GM04503 (cell line): ENCODE measurements at regions not wholly inside any gene's neighbourhood (a gene's known extent, or its start where the extent isn't known, plus 50 kb on each side); places are given as distances from the start of the nearest gene placed in this dataset.

ENCODE experiments used
- DNase-seq: peaks from one replicate; pipeline ENCODE4 v3.0.0-alpha.2; 2012; ENCODE audit warnings: low read depth

- DNase-seq: no peak
Observed at GRCh38 chr12:90899456-90900182, 55.4 kb downstream of the CCER1 start.

GRCh38 chr12:90897986-90898385, 57.0 kb downstream of the CCER1 start:
- no peak for DNase-seq

- no peak for DNase-seq
Observed at GRCh38 chr12:90897316-90897715, 57.7 kb downstream of the CCER1 start.

GRCh38 chr12:90896821-90897220, 58.2 kb downstream of the CCER1 start:
- DNase-seq: no peak

GRCh38 chr12:90896164-90896563, 58.8 kb downstream of the CCER1 start:
- DNase-seq: peak; percentile 68

- no peak for DNase-seq
Observed at GRCh38 chr12:90888316-90888715, 66.7 kb downstream of the CCER1 start.

GRCh38 chr12:90883456-90883855, 71.5 kb downstream of the CCER1 start:
- DNase-seq: no peak

- no peak for DNase-seq
Observed at GRCh38 chr12:90871726-90872096, 83.3 kb downstream of the CCER1 start.

GRCh38 chr12:90870971-90871725, 83.8 kb downstream of the CCER1 start:
- DNase-seq: no peak

- no peak for DNase-seq
Observed at GRCh38 chr12:90868626-90869025, 86.3 kb downstream of the CCER1 start.

- DNase-seq: no peak
Observed at GRCh38 chr12:90859591-90859990, 95.4 kb downstream of the CCER1 start.

GRCh38 chr12:90858252-90858651, 96.7 kb downstream of the CCER1 start:
- no peak for DNase-seq

- no peak for DNase-seq
Observed at GRCh38 chr12:90855534-90855933, 99.4 kb downstream of the CCER1 start.

- peak; percentile 10 for DNase-seq
Observed at GRCh38 chr12:90854136-90854689, 100.8 kb downstream of the CCER1 start.

GRCh38 chr12:90851800-90852718, 102.9 kb downstream of the CCER1 start:
- DNase-seq: no peak

GRCh38 chr12:90842477-90842876, 112.5 kb downstream of the CCER1 start:
- no peak for DNase-seq

- DNase-seq: no peak
Observed at GRCh38 chr12:90841336-90841735, 113.6 kb downstream of the CCER1 start.

- no peak for DNase-seq
Observed at GRCh38 chr12:90839346-90839745, 115.6 kb downstream of the CCER1 start.

- DNase-seq: no peak
Observed at GRCh38 chr12:90836689-90837088, 118.3 kb downstream of the CCER1 start.

- no peak for DNase-seq
Observed at GRCh38 chr12:90833228-90833627, 121.7 kb downstream of the CCER1 start.

GRCh38 chr12:90832427-90832826, 122.5 kb downstream of the CCER1 start:
- no peak for DNase-seq

GRCh38 chr12:90831712-90832111, 123.3 kb downstream of the CCER1 start:
- DNase-seq: no peak
